HepG2 (cell line): ENCODE measurements at regions not wholly inside any gene's neighbourhood (a gene's known extent, or its start where the extent isn't known, plus 50 kb on each side); places are given as distances from the start of the nearest gene placed in this dataset.

Source experiments
- CBX1 ChIP-seq: IDR thresholded peaks from one replicate; pipeline ENCODE4 v1.6.1; 2016; ENCODE audit warnings: antibody characterized with exemption, low read depth
- FLYWCH1 ChIP-seq: sonication (generic); formaldehyde crosslinking; IDR thresholded peaks from 2 replicates; pipeline ENCODE4 v1.8.1; 2023; ENCODE audit warnings: mild to moderate bottlenecking, missing genetic modification reagents
- GTF3A ChIP-seq: sonication (generic); formaldehyde crosslinking; conservative IDR thresholded peaks from 2 replicates; pipeline ENCODE4 v1.4.0; 2020; ENCODE audit warnings: mild to moderate bottlenecking, missing genetic modification reagents
- HDAC1 ChIP-seq: sonication (generic); formaldehyde crosslinking; IDR thresholded peaks from 2 replicates; pipeline ENCODE4 v1.5.1; 2020; ENCODE audit warnings: mild to moderate bottlenecking, missing genetic modification reagents
- HOXA5 ChIP-seq: sonication (generic); formaldehyde crosslinking; IDR thresholded peaks from 2 replicates; pipeline ENCODE4 v1.4.0; 2020; ENCODE audit warnings: missing genetic modification reagents
- SMAD9 ChIP-seq: sonication (generic); formaldehyde crosslinking; IDR thresholded peaks from 2 replicates; pipeline ENCODE4 v1.5.1; 2020; ENCODE audit warnings: mild to moderate bottlenecking, missing genetic modification reagents
- XBP1 ChIP-seq: sonication (generic); formaldehyde crosslinking; IDR thresholded peaks from 2 replicates; pipeline ENCODE4 v1.5.0; 2020; ENCODE audit warnings: missing genetic modification reagents
- YY1 ChIP-seq: IDR thresholded peaks from 2 replicates; pipeline ENCODE4 v1.6.1; 2011; ENCODE audit warnings: low read length, low read depth, moderate library complexity, mild to moderate bottlenecking; ENCODE audit not compliant: insufficient read depth, insufficient replicate concordance
- ZFP37 ChIP-seq: sonication (generic); formaldehyde crosslinking; IDR thresholded peaks from 2 replicates; pipeline ENCODE4 v1.4.0; 2020; ENCODE audit warnings: missing genetic modification reagents, borderline replicate concordance
- ZNF678 ChIP-seq: sonication (generic); formaldehyde crosslinking; IDR thresholded peaks from 2 replicates; pipeline ENCODE4 v1.4.0; 2020; ENCODE audit warnings: mild to moderate bottlenecking, missing genetic modification reagents
- TF ChIP-seq, protein P1 (sequence below): sonication (generic); formaldehyde crosslinking; IDR thresholded peaks from 2 replicates; pipeline ENCODE4 v1.4.0; 2020; ENCODE audit warnings: mild to moderate bottlenecking, missing genetic modification reagents
- TF ChIP-seq, protein P2 (sequence below): sonication (generic); formaldehyde crosslinking; IDR thresholded peaks from 2 replicates; pipeline ENCODE4 v1.5.1; 2020; ENCODE audit warnings: mild to moderate bottlenecking, missing genetic modification reagents, borderline replicate concordance
- TF ChIP-seq, protein P3 (sequence below): IDR thresholded peaks from 2 replicates; pipeline ENCODE4 v1.6.1; 2016; ENCODE audit warnings: missing compliant biosample characterization, missing genetic modification reagents, borderline replicate concordance

GRCh38 chr2:164203131-164203530, 418.2 kb downstream of the GRB14 start (continued):
- TF ChIP-seq, protein P1, sequence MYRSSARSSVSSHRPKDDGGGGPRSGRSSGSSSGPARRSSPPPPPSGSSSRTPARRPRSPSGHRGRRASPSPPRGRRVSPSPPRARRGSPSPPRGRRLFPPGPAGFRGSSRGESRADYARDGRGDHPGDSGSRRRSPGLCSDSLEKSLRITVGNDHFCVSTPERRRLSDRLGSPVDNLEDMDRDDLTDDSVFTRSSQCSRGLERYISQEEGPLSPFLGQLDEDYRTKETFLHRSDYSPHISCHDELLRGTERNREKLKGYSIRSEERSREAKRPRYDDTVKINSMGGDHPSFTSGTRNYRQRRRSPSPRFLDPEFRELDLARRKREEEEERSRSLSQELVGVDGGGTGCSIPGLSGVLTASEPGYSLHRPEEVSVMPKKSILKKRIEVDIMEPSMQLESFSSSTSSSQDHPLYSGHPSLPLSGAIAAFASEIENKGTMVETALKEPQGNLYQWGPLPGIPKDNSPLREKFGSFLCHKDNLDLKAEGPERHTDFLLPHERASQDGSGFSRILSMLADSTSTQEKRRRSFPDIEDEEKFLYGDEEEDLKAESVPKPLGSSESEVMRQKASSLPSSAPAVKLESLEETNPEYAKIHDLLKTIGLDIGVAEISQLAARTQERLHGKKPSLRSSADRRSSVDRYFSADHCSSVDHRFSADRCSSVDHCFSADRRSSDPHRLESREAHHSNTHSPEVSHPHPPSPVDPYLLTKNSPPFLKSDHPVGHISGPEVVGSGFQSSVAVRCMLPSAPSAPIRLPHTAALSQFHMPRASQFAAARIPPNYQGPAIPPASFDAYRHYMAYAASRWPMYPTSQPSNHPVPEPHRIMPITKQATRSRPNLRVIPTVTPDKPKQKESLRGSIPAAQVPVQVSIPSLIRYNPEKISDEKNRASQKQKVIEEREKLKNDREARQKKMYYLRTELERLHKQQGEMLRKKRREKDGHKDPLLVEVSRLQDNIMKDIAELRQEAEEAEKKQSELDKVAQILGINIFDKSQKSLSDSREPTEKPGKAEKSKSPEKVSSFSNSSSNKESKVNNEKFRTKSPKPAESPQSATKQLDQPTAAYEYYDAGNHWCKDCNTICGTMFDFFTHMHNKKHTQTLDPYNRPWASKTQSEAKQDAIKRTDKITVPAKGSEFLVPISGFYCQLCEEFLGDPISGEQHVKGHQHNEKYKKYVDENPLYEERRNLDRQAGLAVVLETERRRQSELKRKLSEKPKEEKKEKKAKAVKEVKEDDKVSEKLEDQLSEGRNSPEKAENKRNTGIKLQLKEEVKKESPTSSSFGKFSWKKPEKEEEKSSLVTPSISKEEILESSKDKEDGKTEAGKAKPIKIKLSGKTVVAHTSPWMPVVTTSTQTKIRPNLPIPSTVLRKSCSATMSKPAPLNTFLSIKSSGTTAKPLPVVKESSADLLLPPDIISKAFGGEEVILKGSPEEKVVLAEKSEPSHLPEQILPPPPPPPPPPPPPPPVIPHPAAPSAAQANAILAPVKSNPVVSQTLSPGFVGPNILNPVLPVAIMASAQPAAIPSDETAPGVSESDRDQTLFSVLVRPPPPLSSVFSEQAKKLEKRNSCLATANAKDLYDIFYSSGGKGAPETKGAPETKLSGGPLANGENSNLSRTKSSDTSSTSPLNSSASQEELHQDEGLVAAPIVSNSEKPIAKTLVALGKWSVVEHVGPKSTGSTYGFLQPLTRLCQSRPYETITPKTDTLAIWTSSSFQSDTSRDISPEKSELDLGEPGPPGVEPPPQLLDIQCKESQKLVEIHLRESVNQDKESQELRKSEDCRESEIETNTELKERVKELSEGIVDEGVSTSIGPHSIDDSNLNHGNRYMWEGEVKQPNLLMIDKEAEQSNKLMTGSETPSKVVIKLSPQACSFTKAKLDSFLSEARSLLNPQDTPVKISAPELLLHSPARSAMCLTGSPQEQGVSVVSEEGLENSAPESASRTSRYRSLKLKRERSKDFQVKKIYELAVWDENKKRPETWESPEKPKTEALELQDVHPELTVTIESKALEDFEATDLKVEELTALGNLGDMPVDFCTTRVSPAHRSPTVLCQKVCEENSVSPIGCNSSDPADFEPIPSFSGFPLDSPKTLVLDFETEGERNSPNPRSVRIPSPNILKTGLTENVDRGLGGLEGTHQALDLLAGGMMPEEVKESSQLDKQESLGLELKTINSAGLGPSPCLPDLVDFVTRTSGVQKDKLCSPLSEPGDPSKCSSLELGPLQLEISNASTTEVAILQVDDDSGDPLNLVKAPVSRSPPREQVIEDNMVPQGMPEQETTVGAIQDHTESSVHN (CRISPR knock-in tag) = no peak
- no peak for TF ChIP-seq YY1
- TF ChIP-seq CBX1 = no peak
- no peak for TF ChIP-seq XBP1 (CRISPR knock-in tag)
- TF ChIP-seq, protein P2, sequence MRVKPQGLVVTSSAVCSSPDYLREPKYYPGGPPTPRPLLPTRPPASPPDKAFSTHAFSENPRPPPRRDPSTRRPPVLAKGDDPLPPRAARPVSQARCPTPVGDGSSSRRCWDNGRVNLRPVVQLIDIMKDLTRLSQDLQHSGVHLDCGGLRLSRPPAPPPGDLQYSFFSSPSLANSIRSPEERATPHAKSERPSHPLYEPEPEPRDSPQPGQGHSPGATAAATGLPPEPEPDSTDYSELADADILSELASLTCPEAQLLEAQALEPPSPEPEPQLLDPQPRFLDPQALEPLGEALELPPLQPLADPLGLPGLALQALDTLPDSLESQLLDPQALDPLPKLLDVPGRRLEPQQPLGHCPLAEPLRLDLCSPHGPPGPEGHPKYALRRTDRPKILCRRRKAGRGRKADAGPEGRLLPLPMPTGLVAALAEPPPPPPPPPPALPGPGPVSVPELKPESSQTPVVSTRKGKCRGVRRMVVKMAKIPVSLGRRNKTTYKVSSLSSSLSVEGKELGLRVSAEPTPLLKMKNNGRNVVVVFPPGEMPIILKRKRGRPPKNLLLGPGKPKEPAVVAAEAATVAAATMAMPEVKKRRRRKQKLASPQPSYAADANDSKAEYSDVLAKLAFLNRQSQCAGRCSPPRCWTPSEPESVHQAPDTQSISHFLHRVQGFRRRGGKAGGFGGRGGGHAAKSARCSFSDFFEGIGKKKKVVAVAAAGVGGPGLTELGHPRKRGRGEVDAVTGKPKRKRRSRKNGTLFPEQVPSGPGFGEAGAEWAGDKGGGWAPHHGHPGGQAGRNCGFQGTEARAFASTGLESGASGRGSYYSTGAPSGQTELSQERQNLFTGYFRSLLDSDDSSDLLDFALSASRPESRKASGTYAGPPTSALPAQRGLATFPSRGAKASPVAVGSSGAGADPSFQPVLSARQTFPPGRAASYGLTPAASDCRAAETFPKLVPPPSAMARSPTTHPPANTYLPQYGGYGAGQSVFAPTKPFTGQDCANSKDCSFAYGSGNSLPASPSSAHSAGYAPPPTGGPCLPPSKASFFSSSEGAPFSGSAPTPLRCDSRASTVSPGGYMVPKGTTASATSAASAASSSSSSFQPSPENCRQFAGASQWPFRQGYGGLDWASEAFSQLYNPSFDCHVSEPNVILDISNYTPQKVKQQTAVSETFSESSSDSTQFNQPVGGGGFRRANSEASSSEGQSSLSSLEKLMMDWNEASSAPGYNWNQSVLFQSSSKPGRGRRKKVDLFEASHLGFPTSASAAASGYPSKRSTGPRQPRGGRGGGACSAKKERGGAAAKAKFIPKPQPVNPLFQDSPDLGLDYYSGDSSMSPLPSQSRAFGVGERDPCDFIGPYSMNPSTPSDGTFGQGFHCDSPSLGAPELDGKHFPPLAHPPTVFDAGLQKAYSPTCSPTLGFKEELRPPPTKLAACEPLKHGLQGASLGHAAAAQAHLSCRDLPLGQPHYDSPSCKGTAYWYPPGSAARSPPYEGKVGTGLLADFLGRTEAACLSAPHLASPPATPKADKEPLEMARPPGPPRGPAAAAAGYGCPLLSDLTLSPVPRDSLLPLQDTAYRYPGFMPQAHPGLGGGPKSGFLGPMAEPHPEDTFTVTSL (CRISPR knock-in tag) = no peak
- no peak for TF ChIP-seq FLYWCH1
- TF ChIP-seq, protein P3, sequence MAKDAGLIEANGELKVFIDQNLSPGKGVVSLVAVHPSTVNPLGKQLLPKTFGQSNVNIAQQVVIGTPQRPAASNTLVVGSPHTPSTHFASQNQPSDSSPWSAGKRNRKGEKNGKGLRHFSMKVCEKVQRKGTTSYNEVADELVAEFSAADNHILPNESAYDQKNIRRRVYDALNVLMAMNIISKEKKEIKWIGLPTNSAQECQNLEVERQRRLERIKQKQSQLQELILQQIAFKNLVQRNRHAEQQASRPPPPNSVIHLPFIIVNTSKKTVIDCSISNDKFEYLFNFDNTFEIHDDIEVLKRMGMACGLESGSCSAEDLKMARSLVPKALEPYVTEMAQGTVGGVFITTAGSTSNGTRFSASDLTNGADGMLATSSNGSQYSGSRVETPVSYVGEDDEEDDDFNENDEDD = no peak
- TF ChIP-seq HDAC1 (CRISPR knock-in tag) = no peak
- TF ChIP-seq SMAD9 (CRISPR knock-in tag) = no peak
- no peak for TF ChIP-seq GTF3A
- TF ChIP-seq ZNF678 = no peak
- no peak for TF ChIP-seq HOXA5 (CRISPR knock-in tag)
- TF ChIP-seq ZFP37 = no peak
